HG02623 (cell line): ENCODE measurements at regions not wholly inside any gene's neighbourhood (a gene's known extent, or its start where the extent isn't known, plus 50 kb on each side); places are given as distances from the start of the nearest gene placed in this dataset.

ENCODE experiments used
- ATAC-seq: cut with Tn5 transposase; IDR thresholded peaks from one replicate; pipeline ENCODE4 v1.9.1; 2021; ENCODE audit warnings: moderate library complexity; ENCODE audit not compliant: unreplicated experiment

- no peak for ATAC-seq
Measured at GRCh38 chr9:22278426-22278825, 168.2 kb upstream of the DMRTA1 start.

- ATAC-seq: no peak
Measured at GRCh38 chr9:22279636-22280035, 167.0 kb upstream of the DMRTA1 start.

- ATAC-seq: no peak
Measured at GRCh38 chr9:22285066-22285465, 161.6 kb upstream of the DMRTA1 start.

DNA sequence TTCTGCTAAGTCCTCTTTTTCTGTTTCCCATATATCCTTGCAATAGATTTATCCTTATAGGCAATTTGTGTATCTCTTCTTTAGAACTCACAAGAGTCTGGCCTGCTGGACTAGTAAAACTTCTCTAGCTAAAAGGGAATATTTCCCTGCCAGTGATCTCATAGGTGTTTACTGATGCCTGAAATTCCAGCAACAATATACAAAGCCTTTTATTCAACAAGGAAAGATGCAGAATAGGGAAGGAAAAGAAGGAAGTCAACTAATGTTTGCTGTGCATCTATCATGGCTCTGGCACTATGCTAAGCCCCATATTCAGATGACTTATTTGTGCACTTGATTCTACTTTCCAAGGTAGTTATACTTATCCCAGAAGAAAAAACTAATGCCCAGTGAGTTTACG lies 160.0 kb upstream of the DMRTA1 start:
- no peak for ATAC-seq

- ATAC-seq: no peak
Measured at GRCh38 chr9:22288661-22289060, 158.0 kb upstream of the DMRTA1 start.

DNA sequence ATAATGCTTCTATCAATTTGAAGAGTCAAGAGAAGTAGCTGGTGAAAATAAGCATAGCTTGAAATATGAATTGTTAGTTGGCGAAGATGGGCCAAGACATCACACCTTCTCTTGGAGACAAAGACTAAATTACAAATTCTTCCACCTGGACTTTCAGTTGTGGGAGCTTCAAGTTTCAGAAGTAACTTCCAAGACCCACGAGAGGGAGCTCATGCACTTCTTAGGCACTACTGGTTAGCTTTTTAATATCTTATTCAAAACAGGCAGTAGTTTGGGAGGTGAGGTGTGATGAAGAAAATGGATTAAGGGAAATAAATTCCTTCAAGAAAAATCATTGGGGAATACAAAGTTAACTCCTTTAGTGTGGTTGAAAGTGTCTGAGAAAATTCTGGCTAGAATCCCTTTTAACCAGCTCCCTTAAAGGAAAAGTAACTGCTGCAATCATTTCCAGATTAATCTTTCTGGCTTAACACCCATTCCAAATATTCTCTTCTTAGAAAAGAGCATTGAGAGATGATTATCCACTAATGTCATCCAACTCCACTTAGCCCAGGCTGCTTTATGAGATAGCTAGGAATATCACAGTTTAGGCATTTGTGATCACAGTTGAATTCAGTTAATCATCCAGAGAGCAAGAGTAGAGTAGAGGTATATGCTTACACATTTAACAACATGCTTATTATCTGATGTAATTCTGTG lies 139.5 kb upstream of the DMRTA1 start:
- no peak for ATAC-seq

DNA sequence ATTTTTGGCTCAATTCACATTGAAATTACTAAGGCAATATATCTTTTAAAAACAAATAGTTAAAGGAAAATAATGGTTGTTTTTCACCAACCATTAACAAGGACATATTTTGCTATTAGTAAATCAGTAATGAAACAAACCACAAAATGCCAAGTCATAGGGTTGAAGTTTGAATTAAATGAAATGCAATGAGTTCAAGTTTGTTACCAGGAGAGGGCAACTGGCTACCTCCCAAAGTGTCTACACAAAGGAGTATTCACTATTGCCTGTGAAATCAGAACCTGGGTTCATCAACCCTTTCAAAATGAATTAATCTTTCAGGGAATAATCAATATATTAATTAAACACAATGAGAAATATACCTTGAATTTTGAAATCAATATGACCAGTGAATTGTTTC lies 138.4 kb upstream of the DMRTA1 start:
- ATAC-seq: no peak

DNA sequence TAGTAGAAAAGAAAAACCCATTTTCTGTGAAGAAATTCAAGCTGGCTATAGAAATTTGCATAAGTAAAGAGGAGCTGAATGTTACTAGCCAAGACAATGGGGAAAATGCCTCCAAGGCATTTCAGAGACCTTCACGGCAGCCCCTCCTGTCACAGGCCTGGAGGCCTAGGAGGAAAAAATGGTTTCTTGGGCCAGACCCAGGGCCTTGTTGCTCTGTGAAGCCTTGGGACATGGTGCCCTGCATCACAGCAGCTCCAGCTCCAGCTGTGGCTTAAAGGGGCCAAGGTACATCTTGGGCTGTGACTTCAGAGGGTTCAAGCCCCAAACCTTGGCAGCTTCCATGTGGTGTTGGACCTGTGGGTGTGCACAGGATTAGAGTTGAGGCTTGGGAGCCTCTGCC lies 130.0 kb upstream of the DMRTA1 start:
- no peak for ATAC-seq

GRCh38 chr9:22331533-22331932 lies 115.1 kb upstream of the DMRTA1 start:
- no peak for ATAC-seq

GRCh38 chr9:22332202-22332601 lies 114.4 kb upstream of the DMRTA1 start:
- no peak for ATAC-seq

- no peak for ATAC-seq
Measured at GRCh38 chr9:22337261-22337660, 109.4 kb upstream of the DMRTA1 start.

DNA sequence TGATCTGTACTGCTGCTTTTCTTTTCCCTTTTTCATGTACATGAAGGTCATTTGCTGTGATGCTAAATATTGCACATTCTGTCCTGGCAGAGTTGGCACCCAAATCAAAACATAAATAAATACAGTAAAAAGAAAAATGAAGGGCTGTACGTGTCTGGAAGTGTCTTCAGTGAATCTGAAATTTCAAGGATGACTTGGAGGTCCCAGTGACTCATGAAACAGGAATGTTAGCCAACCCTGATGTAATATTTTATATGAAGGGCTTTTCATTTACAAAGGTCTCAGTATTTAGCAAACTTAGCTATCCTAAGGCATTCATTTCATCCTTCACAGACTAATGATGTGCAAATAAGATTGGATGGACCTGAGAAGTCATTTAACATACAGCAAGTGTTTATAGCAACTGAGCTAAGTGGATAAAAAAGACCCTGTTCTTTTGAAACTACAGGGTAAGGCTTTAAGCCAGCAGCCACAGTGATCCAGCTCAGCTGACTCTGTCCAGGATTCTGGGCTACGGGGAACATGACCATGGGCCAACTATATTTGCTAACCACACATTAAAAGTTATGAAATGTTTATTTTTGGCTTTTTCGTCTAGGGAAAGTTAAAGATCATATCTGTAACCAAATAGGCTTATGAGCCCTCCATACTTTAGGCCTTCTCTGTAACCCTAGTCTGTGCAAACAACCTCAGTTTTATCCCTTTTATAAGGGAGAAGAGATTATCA lies 104.0 kb upstream of the DMRTA1 start:
- ATAC-seq: no peak

DNA sequence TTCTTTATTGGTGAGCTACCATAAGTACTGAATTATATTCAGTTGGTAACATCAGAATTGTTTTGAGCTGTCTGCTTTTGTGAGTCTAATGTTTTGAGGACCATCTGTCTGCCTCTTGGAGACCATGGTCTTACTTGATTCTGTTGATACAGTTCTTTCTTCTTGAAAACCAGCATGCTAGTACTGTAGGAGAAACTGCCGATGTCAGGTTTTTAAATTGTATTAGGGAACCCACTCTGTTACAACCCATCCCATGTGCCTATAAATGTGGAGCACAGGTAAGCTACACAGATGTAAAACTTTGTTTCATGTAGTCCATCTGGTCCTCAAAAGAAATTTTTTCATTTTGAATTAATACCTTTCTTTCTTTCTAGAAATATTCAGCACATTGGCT lies 103.4 kb upstream of the DMRTA1 start:
- ATAC-seq: no peak

DNA sequence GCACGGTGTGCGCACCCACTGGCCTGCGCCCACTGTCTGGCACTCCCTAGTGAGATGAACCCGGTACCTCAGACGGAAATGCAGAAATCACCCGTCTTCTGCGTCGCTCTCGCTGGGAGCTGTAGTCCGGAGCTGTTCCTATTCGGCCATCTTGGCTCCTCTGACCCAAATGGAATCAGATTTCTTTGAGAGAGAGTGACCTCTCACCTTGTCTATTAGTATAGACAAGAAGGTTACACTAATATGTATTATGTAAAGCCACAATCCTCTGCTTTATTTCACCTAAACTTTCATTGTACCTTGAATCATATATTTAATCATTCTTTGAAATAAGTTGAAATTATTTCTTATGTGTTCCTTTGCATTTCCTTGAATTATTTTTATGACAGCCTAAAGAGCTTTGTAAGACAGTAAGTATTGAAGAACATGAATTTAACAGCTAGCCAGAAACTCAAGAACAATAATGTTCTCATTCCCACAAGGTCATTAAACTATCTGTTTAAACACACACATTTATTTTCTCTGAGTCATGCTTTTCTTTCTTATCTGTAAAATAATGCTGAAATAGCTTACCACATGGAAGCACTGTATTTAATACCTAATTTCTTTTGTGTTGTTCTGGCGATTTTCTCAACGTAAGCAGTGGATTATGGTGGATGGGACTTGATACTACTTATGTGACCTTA lies 91.8 kb upstream of the DMRTA1 start:
- ATAC-seq: no peak

- ATAC-seq: no peak
Measured at GRCh38 chr9:22356985-22357384, 89.6 kb upstream of the DMRTA1 start.

DNA sequence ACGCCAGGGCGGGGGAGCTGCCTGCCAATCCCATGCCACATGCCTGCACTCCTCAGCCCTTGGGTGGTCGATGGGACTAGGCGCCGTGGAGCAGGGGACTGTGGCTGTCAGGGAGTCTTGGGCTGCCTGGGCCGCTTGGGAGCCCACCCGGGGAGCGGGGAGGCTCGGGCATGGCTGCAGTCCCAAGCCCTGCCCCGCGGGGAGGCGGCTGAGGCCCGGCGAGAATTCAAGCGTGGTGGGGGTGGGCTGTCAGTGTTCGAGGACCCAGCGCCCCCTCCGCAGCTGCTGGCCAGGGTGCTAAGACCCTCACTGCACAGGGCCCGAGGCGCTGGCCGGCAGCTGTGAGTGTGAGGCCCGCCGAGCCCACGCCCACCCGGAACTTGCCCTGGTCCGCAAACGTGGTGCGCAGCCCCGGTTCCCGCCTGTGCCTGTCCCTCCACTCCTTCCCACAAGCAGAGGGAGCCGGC lies 83.2 kb upstream of the DMRTA1 start:
- no peak for ATAC-seq

GRCh38 chr9:22373636-22374035 lies 73.0 kb upstream of the DMRTA1 start:
- ATAC-seq: no peak

DNA sequence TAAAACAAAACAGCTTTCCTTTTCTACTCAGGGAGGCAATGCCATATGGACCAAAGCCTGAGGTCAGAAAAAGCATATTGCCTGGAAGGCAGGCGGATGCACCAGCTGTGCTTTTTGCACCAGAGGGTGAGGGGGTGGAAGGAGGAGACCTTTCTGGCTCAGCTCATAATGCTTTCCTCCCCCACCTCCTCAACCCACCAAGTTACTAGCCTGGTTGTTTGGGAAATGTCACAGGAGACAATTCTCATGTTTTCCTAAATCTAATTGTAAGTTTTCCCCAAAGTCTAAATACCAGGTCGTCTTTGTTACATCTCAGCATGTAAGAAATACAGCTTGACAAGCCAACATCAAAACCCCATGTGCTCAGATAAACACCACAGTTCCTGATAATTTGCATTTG lies 72.6 kb upstream of the DMRTA1 start:
- ATAC-seq: no peak

DNA sequence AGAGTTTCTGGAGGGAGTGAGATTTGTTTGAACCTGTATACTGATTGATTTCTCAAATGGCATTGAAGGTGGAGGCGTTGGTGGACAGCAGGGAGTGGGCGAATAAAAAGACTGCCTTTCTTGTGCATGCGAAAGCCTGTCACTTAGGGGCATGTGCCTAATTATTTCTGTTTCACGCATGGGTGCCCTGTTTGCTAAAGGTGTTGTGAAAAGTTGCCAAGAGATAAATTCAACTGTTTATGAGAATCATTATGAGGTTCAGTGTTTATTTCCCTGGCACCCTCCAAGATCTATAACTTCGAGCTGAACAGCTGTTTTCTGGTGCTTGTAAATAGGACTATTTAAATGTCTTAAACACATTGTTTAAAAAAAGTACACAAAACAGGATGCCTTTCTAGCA lies 67.4 kb upstream of the DMRTA1 start:
- ATAC-seq: no peak

DNA sequence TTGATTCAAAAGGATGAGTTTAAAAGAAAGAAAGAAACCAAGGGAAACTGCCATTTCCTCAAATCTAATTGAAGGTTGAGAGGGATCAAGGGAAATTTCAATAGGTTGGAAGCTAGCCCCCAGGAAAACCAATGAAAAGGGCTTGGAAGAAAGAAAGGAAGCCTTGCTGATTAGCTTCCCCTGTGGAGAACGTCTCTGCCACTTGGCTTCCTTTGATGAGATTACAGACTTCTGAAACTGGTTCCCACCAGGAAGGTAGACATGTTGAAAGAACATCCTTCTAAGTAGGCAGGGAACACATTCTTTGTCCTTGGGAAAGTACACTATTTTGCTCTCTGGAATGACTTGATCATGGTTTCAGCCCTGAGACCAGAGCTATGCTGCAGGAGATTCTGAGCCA lies 65.5 kb upstream of the DMRTA1 start:
- ATAC-seq: no peak

DNA sequence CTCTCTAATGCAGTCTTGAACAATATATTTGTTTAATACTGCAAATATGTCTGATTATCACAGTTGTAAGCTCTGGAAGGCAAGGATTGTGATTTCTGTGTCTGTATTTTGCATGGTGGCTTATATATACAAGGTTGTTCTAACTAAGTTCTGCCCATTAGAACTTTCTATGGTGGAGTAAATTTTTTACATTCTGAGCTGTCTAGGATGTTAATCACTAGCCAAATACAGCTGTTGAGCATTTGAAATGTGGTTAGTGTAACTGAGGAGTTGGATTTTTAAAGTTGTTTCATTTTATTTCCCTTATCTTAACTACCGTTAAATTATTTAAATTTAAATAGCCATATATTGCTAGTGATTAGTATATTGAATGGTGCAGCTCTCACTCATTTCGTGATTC lies 64.3 kb upstream of the DMRTA1 start:
- no peak for ATAC-seq

DNA sequence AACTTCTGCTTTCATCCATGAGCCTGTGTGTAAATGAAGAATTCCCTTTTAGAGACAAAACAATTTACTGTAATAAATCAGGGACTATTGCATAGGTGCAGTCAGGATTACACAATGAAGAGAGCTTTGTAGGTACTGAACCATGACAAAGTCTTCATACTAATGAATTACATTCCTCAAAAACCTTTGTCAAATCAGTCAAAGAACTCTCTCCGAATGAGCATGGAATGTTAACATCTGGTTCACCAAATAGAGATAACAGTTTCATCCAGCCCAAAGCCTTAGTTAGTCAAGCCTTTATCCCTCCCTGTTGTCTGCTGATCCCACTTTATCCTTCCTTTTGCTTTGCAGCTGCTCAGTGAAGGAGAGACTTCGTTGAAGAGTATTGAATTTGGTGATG lies 62.9 kb upstream of the DMRTA1 start:
- no peak for ATAC-seq
